Stromal cell of bone marrow (primary cell): ENCODE measurements at regions not wholly inside any gene's neighbourhood (a gene's known extent, or its start where the extent isn't known, plus 50 kb on each side); places are given as distances from the start of the nearest gene placed in this dataset.
A peak's percentile ranks its signal among the peaks of the same experiment; 100 is the strongest.

Experiments used
- DNase-seq: peaks from one replicate; pipeline ENCODE4 v3.0.0-alpha.2; 2012; ENCODE audit warnings: low read depth

- DNase-seq: no peak
Measured at GRCh38 chr1:83813576-83813975, 185.4 kb downstream of the TTLL7 start.

- no peak for DNase-seq
Measured at GRCh38 chr1:83810144-83810543, 188.8 kb downstream of the TTLL7 start.

DNA sequence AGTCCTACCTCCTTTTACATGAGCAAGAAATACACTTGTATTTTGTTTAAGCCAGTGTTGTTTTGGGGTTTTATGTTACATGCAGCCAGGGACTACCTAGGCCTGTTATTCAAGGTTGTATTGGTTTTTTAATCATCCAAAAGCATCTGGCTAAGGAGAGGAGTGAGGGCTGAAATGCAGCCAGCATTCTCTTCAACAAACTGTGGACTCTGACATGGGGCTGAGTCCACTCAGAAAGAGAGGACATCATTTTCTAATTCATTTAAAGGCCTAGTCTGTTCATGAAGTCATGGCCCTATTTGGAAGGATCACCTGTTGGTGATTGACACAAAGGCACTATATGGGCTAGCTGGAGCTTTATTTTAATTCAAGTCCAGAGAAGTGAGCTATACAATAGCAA is 190.4 kb downstream of the TTLL7 start:
- no peak for DNase-seq

DNA sequence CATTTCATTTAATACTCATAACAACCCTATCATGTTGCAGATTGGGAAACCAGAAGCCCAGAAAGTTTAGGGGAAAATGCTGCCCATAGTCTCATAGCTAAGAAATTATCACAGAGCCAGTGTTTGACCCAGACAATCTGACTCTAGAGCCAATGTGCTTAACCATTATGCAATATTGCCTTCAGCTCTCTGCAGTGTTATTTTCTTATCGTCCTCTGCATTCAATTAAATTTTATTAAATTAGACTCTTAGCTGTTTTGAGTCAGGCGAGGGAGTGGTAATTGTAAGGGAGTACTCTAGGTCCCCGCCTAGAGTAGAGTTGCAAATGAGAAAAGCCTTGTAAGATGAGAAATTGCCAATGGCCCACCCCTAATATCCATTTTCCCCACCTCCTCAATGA is 191.1 kb downstream of the TTLL7 start:
- DNase-seq: no peak

- no peak for DNase-seq
Measured at GRCh38 chr1:83807231-83807630, 191.7 kb downstream of the TTLL7 start.

- DNase-seq: no peak
Measured at GRCh38 chr1:83805921-83806320, 193.0 kb downstream of the TTLL7 start.

- no peak for DNase-seq
Measured at GRCh38 chr1:83802460-83803152, 196.3 kb downstream of the TTLL7 start.

- DNase-seq: no peak
Measured at GRCh38 chr1:83802023-83802422, 196.9 kb downstream of the TTLL7 start.

- DNase-seq: no peak
Measured at GRCh38 chr1:83800066-83800465, 198.9 kb downstream of the TTLL7 start.

GRCh38 chr1:83799594-83799993 is 199.3 kb downstream of the TTLL7 start:
- DNase-seq: no peak

GRCh38 chr1:83798965-83799364 is 200.0 kb downstream of the TTLL7 start:
- DNase-seq: no peak

DNA sequence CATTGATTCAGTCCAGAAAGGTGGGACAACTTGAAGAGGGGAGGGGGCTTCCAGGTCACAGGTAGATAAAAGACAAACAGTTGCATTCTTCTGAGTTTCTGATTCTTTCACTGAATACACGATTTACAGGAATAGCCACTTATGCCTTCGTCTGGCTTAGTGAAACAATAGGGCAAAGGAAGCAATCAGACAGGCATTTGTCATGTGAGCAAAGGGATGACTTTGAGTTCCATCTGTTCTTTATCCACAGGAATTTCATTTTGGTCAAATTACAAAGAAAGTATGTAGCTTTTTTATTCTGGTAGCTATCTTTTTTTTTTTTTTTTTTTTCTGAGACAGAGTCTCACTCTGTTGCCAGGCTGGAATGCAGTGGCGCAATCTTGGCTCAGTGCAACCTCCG is 202.5 kb downstream of the TTLL7 start:
- no peak for DNase-seq

GRCh38 chr1:83794384-83794783 is 204.5 kb downstream of the TTLL7 start:
- DNase-seq: no peak

DNA sequence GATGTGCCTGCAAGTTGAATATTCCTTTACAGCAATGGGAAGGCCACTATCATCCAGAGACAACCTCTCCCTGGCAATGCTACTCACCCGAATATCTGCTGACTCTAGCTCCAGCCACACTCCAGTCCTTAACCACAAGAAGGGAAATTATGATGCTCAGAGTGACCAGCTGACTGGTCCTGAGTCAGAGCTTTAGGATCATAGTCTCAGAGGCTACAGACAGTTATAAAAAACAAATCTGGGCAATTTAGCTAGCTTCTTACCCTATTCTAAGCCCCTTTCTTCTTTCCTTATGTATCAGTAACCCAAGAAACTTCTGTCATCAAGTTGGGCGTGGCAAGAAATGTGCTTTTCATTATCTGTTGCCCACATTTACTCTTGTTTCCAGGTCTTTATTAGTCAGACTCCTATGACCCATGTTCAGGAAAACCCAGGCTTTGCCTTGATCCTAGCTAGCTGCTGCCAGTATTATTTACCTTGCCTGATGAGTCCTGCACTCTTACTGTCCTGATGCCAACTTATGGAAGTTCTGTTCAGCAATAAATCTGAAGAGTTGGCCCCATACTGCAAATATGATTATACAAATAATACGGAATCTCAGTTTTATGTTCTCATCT is 207.0 kb downstream of the TTLL7 start:
- peak; percentile 91 for DNase-seq

- no peak for DNase-seq
Measured at GRCh38 chr1:83790446-83790845, 208.5 kb downstream of the TTLL7 start.

- DNase-seq: no peak
Measured at GRCh38 chr1:83787246-83787998, 211.5 kb downstream of the TTLL7 start.

DNA sequence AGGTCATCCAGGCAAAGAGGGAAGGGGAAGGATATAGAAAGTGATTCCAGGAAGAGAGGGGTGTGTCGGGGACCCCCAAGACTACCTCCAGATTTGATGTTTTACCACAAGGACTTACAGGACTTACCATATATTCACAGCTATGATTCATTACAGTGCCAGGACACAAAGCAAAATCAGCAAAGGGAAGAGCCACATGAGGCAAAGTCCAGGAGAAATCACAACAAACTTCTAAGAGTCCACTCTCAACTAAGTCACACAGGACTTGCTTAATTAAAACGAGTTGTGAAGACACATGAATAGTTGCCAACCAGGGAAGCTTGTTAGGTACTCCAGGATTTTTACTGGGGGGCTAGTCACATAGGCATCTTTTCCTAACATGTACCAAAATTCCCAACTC is 217.3 kb downstream of the TTLL7 start:
- no peak for DNase-seq

- DNase-seq: no peak
Measured at GRCh38 chr1:83779565-83779964, 219.4 kb downstream of the TTLL7 start.

DNA sequence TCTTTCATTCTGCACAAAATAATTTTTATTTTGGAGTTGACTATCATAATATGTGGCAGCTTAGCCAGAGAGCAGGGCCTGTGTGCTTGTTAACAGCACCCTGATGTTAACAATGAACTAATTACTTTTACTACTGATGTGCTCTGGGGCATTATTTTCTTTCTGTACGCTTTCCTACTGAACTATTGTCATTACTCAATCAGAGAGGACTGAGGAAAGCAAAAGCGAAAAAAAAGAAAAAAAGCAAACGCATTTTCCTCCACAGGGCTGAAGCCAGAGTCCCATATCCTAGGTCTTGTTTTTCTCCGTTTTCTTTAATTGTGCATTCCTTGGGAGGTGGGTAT is 221.2 kb downstream of the TTLL7 start:
- no peak for DNase-seq

GRCh38 chr1:83776913-83777757 is 221.8 kb downstream of the TTLL7 start:
- DNase-seq: no peak

GRCh38 chr1:83775977-83776603 is 222.8 kb downstream of the TTLL7 start:
- DNase-seq: no peak

DNA sequence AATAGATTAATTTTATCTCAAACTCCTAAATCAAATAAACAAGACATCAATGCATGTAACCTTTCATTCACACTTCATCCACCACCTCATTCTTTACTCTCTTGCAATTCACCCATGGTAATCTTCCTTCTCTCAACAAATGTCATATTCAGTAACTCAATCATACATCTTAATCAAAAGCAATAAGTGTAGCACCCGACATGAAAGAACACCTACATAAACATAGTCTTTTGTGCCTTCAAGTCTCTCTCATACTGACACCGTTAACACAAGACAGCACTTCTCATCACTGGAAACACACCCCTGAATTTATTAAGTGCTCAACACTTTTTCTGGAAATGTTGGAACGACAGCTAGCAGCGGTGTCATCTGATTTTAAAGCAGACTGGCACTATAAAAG is 225.9 kb downstream of the TTLL7 start:
- DNase-seq: no peak
